ENCODE measurements at regions not wholly inside any gene's neighbourhood (a gene's known extent, or its start where the extent isn't known, plus 50 kb on each side); places are given as distances from the start of the nearest gene placed in this dataset.
A peak's percentile ranks its signal among the peaks of the same experiment; 100 is the strongest.
"Not testable (repeated sequence)": the region's sequence is repeated elsewhere in the genome, so short reads cannot be mapped to it uniquely, and the experiment has no call there.

- no peak overlapping the region for H3K4me3 Mint-ChIP-seq
- no peak for DNase-seq
- no peaks in the 10 kb centered on the region for H3K27me3 Mint-ChIP-seq (ENCODE audit: low read depth)
- no peaks in the 10 kb centered on the region for H3K4me1 Mint-ChIP-seq (ENCODE audit: low read depth)
- no peak for ATAC-seq
- H3K9me3 Mint-ChIP-seq = peaks cover 13% of the 10 kb centered on the region
- H3K36me3 Mint-ChIP-seq (ENCODE audit: insufficient read depth) = no peaks in the 10 kb centered on the region
Measured at GRCh38 chr12:115374480-115375185, 690.7 kb upstream of the TBX3 start.

DNA sequence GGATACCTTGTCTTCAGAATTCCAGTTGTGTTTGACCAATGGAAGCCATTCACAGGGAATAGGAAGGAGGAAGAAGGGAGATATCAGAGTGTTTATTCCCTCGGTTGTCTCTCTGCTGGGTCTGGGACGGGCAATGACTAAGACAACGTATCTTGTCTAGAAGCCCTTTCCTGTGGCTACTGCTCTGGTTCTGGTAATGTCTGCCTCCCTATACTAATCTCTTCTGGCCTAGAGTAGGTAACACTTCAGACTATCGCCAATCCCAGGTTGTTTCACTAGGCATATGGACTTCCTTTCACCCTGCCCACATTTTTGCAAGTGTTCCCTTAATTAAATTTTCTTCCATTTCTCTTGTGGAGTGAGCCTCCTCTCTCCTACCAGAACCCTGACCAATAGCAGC is 687.7 kb upstream of the TBX3 start:
- Mint-ChIP-seq H3K4me1 (ENCODE audit: low read depth) (no peaks in the 10 kb centered on the region), H3K4me3 (no peak overlapping the region), H3K36me3 (ENCODE audit: insufficient read depth) (no peaks in the 10 kb centered on the region), H3K27me3 (ENCODE audit: low read depth) (no peaks in the 10 kb centered on the region), H3K9me3 (peaks cover 17% of the 10 kb centered on the region)
- DNase-seq (no peak), ATAC-seq (no peak)

DNA sequence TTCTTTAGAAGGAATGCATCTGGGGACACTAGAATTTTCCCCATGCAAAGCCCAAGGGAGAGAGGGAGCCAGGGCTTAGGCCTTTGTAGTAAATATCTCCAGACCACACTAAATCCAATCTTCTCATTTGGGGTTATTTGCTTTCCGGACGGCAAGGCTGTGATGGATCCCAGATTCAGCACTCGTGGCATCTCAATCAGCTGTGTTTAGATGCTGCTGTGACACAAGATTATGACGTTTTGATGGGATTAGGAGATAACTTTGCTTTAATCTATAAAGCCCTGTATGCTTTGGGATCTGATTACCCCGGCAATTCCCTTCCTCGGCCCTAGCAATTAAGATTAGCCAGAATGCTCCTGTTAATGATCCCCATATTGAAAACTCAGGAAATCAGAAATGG is 686.7 kb upstream of the TBX3 start:
- H3K4me1 Mint-ChIP-seq (ENCODE audit: low read depth) = no peaks in the 10 kb centered on the region
- ATAC-seq = no peak

DNA sequence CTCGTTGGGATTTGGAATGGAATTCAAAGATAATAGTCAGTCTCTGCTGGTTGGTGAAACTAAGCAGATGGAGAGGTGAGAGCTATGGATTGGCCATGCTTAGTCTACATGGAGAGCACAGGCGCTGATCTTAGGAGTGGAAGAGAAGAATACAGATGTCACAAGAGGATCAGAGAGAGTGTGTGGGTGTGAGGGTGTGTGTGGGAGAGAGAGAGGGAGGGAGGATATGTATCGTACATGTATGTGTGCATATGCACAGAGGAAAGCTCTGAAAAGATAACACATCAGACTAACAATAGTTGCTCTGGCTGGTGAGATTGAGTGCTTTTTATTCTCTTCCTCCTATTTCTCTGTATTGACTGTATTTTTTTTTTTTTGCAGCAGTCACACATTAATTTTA is 686.2 kb upstream of the TBX3 start:
- Mint-ChIP-seq H3K4me3 (no peak overlapping the region), H3K36me3 (ENCODE audit: insufficient read depth) (no peaks in the 10 kb centered on the region), H3K9me3 (peaks cover 25% of the 10 kb centered on the region), H3K27me3 (ENCODE audit: low read depth) (no peaks in the 10 kb centered on the region), H3K4me1 (ENCODE audit: low read depth) (no peaks in the 10 kb centered on the region)
- ATAC-seq = no peak
- no peak for DNase-seq

More for the DNA sequence above, 686.7 kb upstream of the TBX3 start:
- no peak for DNase-seq
- no peaks in the 10 kb centered on the region for H3K27me3 Mint-ChIP-seq (ENCODE audit: low read depth)
- H3K4me3 Mint-ChIP-seq = no peak overlapping the region
- H3K9me3 Mint-ChIP-seq = peaks cover 22% of the 10 kb centered on the region
- no peaks in the 10 kb centered on the region for H3K36me3 Mint-ChIP-seq (ENCODE audit: insufficient read depth)

GRCh38 chr12:115366277-115366676 is 682.3 kb upstream of the TBX3 start:
- not testable (repeated sequence) for H3K4me3 Mint-ChIP-seq; H3K36me3 Mint-ChIP-seq (ENCODE audit: insufficient read depth); DNase-seq; ATAC-seq; H3K4me1 Mint-ChIP-seq (ENCODE audit: low read depth); H3K27me3 Mint-ChIP-seq (ENCODE audit: low read depth)
- H3K9me3 Mint-ChIP-seq = peaks cover 12% of the 10 kb centered on the region

GRCh38 chr12:115365765-115366164 is 681.8 kb upstream of the TBX3 start:
- H3K4me3 Mint-ChIP-seq; H3K4me1 Mint-ChIP-seq (ENCODE audit: low read depth); ATAC-seq; H3K36me3 Mint-ChIP-seq (ENCODE audit: insufficient read depth); H3K27me3 Mint-ChIP-seq (ENCODE audit: low read depth); DNase-seq: not testable (repeated sequence)
- peaks cover 12% of the 10 kb centered on the region for H3K9me3 Mint-ChIP-seq

DNA sequence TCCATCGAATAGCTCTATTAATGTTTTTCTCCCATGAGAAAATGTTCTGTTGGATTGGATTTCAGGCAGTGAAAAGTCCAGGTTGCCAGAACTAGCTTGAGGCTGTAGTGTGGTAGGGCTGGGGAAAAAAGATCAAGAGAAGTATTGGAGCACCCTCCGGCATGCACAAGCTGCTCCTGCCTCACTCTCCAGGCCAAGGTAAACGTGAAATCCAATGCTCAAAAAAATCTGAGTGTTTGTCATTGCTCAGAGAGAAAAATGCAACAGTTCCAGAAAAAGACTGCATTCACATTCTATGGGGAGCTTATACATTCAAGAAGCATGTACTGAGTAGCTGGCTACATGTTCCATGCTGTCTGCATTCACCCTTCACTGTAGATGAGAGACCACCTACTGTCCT is 680.9 kb upstream of the TBX3 start:
- Mint-ChIP-seq H3K4me1 (ENCODE audit: low read depth) (no peaks in the 10 kb centered on the region), H3K9me3 (peaks cover 12% of the 10 kb centered on the region), H3K27me3 (ENCODE audit: low read depth) (no peaks in the 10 kb centered on the region), H3K4me3 (no peak overlapping the region), H3K36me3 (ENCODE audit: insufficient read depth) (no peaks in the 10 kb centered on the region)
- DNase-seq (no peak), ATAC-seq (no peak)

DNA sequence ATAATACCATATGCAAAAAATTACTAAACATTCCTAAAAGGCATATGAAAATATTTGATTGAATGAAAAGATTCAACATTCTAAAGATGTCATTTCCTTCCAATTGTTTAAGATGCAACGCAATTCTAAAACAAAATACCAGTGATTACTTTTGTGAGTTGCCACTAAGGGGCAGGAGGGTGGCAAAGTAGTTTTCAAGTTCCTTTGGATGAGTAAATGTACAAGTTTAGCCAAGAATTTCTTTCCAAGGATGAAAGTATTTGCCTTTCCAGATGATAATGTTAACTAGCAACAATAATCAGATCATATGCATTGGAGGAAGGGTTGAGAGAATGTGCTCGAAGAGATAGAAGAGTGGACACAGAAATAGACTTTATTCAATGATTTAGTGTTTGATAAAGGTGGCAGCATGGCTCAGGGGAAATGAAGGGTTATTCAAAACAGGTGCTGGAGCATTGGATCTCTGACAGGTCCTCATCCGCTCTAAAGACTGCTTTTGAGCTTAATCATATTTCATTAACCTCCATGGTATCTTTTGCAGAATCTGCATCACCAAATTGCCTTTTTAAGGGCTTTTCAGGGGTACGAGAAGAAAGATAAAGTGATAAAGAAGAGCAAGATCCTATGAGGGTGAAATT is 678.5 kb upstream of the TBX3 start:
- H3K27me3 Mint-ChIP-seq (ENCODE audit: low read depth) = no peaks in the 10 kb centered on the region
- no peak overlapping the region for H3K4me3 Mint-ChIP-seq
- peaks cover 8% of the 10 kb centered on the region for H3K9me3 Mint-ChIP-seq
- DNase-seq = no peak
- ATAC-seq = no peak
- H3K4me1 Mint-ChIP-seq (ENCODE audit: low read depth) = no peaks in the 10 kb centered on the region
- no peaks in the 10 kb centered on the region for H3K36me3 Mint-ChIP-seq (ENCODE audit: insufficient read depth)

- Mint-ChIP-seq H3K9me3 (no peaks in the 10 kb centered on the region), H3K36me3 (ENCODE audit: insufficient read depth) (no peaks in the 10 kb centered on the region), H3K4me3 (no peak overlapping the region), H3K4me1 (ENCODE audit: low read depth) (peaks cover 1% of the 10 kb centered on the region), H3K27me3 (ENCODE audit: low read depth) (no peaks in the 10 kb centered on the region)
- DNase-seq = no peak
- ATAC-seq = no peak
Measured at GRCh38 chr12:115357681-115358080, 673.7 kb upstream of the TBX3 start.

DNA sequence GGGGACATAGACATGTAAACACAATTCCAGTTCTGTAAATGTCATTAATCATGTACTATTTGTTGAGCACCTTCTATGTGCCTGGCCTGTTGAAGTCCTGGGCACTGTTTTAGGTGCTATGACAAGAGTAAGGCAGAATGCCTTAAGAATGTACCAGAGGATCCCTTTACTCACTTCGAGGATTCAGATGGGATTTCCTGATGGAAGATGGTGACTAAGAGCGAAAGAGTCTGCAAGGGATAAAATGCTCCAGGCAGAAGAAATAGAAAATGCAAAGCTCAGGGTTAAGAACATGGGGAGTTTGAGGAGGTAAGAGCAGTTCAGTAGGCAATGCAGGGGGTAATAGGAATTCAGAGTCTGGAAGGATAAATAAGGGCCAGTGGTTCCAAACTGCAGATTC is 671.3 kb upstream of the TBX3 start:
- no peak overlapping the region for H3K4me3 Mint-ChIP-seq
- peaks cover 1% of the 10 kb centered on the region for H3K4me1 Mint-ChIP-seq (ENCODE audit: low read depth)
- H3K9me3 Mint-ChIP-seq = no peaks in the 10 kb centered on the region
- ATAC-seq (no peak), DNase-seq (no peak)
- no peaks in the 10 kb centered on the region for H3K27me3 Mint-ChIP-seq (ENCODE audit: low read depth)
- H3K36me3 Mint-ChIP-seq (ENCODE audit: insufficient read depth) = no peaks in the 10 kb centered on the region

DNA sequence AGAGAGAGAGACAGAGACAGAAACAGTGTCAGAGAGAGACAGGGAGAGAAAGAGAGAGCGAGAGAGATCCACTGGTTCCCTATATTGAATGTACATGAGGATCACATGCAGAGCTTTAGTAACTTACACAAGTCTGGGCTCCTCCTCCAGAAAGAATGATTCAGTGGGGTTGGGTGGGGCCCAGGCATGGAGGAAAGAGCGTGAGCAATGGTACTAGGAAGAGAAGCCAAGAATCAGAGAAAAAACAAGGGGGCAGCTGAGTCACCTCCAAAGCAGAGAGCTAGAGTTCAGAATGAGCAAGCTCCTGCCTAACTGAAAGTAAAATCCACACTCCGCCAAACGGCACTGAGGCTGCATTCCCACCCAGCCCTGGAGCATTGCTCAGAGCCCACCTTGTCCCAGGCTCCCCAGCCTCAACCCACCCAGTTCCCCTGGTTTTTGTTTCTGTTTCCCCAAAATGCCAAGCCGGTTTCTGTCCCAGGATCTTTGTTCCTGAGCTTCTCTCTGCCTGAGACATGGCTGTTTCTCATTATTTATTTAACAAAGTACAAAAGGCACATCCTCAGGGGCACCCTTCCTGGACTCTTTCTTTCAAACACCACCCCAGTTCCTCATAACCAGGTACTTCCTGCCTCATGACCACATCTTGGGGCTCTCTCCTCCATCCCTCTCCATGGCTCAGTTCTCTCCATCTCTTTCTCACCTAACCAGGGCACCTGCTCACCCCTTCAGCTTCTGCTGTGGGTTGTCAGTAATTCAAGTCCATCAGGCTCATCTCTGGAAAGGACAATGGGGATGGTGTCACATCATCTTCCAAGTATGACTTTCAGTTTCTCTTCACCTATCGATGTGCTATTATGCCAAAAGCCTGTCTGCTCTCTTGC is 670.3 kb upstream of the TBX3 start:
- Mint-ChIP-seq H3K36me3 (ENCODE audit: insufficient read depth) (no peaks in the 10 kb centered on the region), H3K4me3 (no peak overlapping the region), H3K9me3 (no peaks in the 10 kb centered on the region), H3K27me3 (ENCODE audit: low read depth) (no peaks in the 10 kb centered on the region), H3K4me1 (ENCODE audit: low read depth) (peaks cover 1% of the 10 kb centered on the region)
- ATAC-seq = peak; percentile 37 to 70
- DNase-seq = no peak

- ATAC-seq (no peak), DNase-seq (no peak)
- H3K9me3 Mint-ChIP-seq = no peaks in the 10 kb centered on the region
- H3K4me3 Mint-ChIP-seq = no peak overlapping the region
- H3K4me1 Mint-ChIP-seq (ENCODE audit: low read depth) = peaks cover 1% of the 10 kb centered on the region
- no peaks in the 10 kb centered on the region for H3K27me3 Mint-ChIP-seq (ENCODE audit: low read depth)
- no peaks in the 10 kb centered on the region for H3K36me3 Mint-ChIP-seq (ENCODE audit: insufficient read depth)
Measured at GRCh38 chr12:115353467-115353866, 669.5 kb upstream of the TBX3 start.

DNA sequence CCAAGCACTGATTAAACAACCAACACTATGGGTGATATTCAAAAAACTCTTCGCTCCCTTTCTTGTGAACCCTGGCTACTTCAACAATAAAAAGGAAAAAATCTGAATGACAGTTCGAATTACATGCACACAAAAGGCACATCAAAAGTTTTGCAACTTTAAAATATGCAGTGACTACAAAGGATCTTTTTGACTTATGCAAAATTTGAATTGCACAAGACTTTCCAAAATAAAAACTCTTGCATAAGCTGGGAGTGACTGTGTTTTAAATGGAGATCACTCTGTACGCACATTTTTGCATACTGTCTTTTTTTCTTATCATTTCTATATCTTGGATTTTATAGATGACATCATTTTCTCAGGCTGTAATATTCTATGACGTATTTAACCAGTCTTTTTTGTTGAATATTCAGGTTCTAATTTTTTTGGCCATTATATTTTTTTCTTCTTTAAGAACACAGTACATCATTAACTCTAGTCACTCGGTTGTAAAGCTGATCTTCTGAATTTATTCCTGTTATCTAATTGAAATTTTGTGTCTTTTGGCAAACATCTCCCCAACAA is 667.6 kb upstream of the TBX3 start:
- no peak for DNase-seq
- H3K27me3 Mint-ChIP-seq (ENCODE audit: low read depth) = no peaks in the 10 kb centered on the region

GRCh38 chr12:115349711-115350110 is 665.7 kb upstream of the TBX3 start:
- no peak for ATAC-seq
- H3K4me3 Mint-ChIP-seq = no peak overlapping the region
- peaks cover 1% of the 10 kb centered on the region for H3K4me1 Mint-ChIP-seq (ENCODE audit: low read depth)
- H3K36me3 Mint-ChIP-seq (ENCODE audit: insufficient read depth) = no peaks in the 10 kb centered on the region
- H3K27me3 Mint-ChIP-seq (ENCODE audit: low read depth) = no peaks in the 10 kb centered on the region
- DNase-seq = no peak
- H3K9me3 Mint-ChIP-seq = no peaks in the 10 kb centered on the region

More for the DNA sequence above, 667.6 kb upstream of the TBX3 start:
- no peaks in the 10 kb centered on the region for H3K36me3 Mint-ChIP-seq (ENCODE audit: insufficient read depth)
- peaks cover 1% of the 10 kb centered on the region for H3K4me1 Mint-ChIP-seq (ENCODE audit: low read depth)
- no peak overlapping the region for H3K4me3 Mint-ChIP-seq
- no peak for ATAC-seq
- H3K9me3 Mint-ChIP-seq = no peaks in the 10 kb centered on the region
